Neural crest cell (in vitro differentiated cells): ENCODE measurements at regions not wholly inside any gene's neighbourhood (a gene's known extent, or its start where the extent isn't known, plus 50 kb on each side); places are given as distances from the start of the nearest gene placed in this dataset.
"Not testable (repeated sequence)": the region's sequence is repeated elsewhere in the genome, so short reads cannot be mapped to it uniquely, and the experiment has no call there.

Experiments used
- DNase-seq: peaks from one replicate; pipeline ENCODE4 v3.0.0; 2021; ENCODE audit warnings: low read depth, mixed read lengths, low spot score
- H3K27ac Mint-ChIP-seq: one replicate; pipeline ENCODE4 v1.8.0; 2021; ENCODE audit warnings: mild to moderate bottlenecking, mixed read lengths; ENCODE audit not compliant: unreplicated experiment
- H3K27me3 Mint-ChIP-seq: 2 replicates; pipeline ENCODE4 v1.8.0; 2021; ENCODE audit warnings: low read depth, mild to moderate bottlenecking, mixed read lengths
- H3K36me3 Mint-ChIP-seq: 2 replicates; pipeline ENCODE4 v1.8.0; 2021; ENCODE audit warnings: low read depth, mild to moderate bottlenecking, mixed read lengths
- H3K4me1 Mint-ChIP-seq: 2 replicates; pipeline ENCODE4 v1.8.0; 2021; ENCODE audit warnings: mixed read lengths
- H3K4me3 Mint-ChIP-seq: one replicate; pipeline ENCODE4 v1.8.0; 2021; ENCODE audit warnings: mild to moderate bottlenecking, mixed read lengths
- H3K9me3 Mint-ChIP-seq: 2 replicates; pipeline ENCODE4 v1.8.0; 2021; ENCODE audit warnings: mixed read lengths
- CTCF ChIP-seq: fragments of 200-600 bp; sonication (generic); conservative IDR thresholded peaks from 2 replicates; pipeline ENCODE4 v1.5.0; 2021; ENCODE audit warnings: antibody characterized with exemption, mild to moderate bottlenecking

- Mint-ChIP-seq H3K36me3 (no peaks in the 10 kb centered on the region), H3K9me3 (peaks cover 5% of the 10 kb centered on the region), H3K27ac (no peak overlapping the region), H3K4me1 (peaks cover 26% of the 10 kb centered on the region), H3K27me3 (no peaks in the 10 kb centered on the region), H3K4me3 (no peak overlapping the region)
- no peak for TF ChIP-seq CTCF
- DNase-seq: no peak
Measured at GRCh38 chr16:59634004-59634579, 900.0 kb upstream of the GOT2 start.

- Mint-ChIP-seq H3K4me3 (no peak overlapping the region), H3K27me3 (no peaks in the 10 kb centered on the region), H3K4me1 (peaks cover 26% of the 10 kb centered on the region), H3K27ac (no peak overlapping the region), H3K36me3 (no peaks in the 10 kb centered on the region), H3K9me3 (peaks cover 9% of the 10 kb centered on the region)
- no peak for TF ChIP-seq CTCF
- no peak for DNase-seq
Measured at GRCh38 chr16:59632276-59632855, 898.2 kb upstream of the GOT2 start.

GRCh38 chr16:59624381-59624780, 890.3 kb upstream of the GOT2 start:
- not testable (repeated sequence) for H3K9me3 Mint-ChIP-seq, H3K4me3 Mint-ChIP-seq, H3K27me3 Mint-ChIP-seq, H3K36me3 Mint-ChIP-seq, DNase-seq, H3K27ac Mint-ChIP-seq, H3K4me1 Mint-ChIP-seq

GRCh38 chr16:59614466-59615240, 880.5 kb upstream of the GOT2 start:
- H3K27me3 Mint-ChIP-seq: no peaks in the 10 kb centered on the region
- H3K36me3 Mint-ChIP-seq: no peaks in the 10 kb centered on the region
- DNase-seq: no peak
- peak overlapping the region; percentile 95 for H3K27ac Mint-ChIP-seq
- peaks cover 38% of the 10 kb centered on the region for H3K4me1 Mint-ChIP-seq
- no peaks in the 10 kb centered on the region for H3K9me3 Mint-ChIP-seq
- TF ChIP-seq CTCF: no peak
- no peak overlapping the region for H3K4me3 Mint-ChIP-seq

- H3K36me3 Mint-ChIP-seq, H3K9me3 Mint-ChIP-seq, H3K4me3 Mint-ChIP-seq, DNase-seq, H3K27me3 Mint-ChIP-seq, H3K27ac Mint-ChIP-seq: not testable (repeated sequence)
- H3K4me1 Mint-ChIP-seq: peaks cover 41% of the 10 kb centered on the region
Measured at GRCh38 chr16:59612910-59613620, 878.9 kb upstream of the GOT2 start.

- H3K4me1 Mint-ChIP-seq: peaks cover 41% of the 10 kb centered on the region
- no peaks in the 10 kb centered on the region for H3K36me3 Mint-ChIP-seq
- DNase-seq: no peak
- no peaks in the 10 kb centered on the region for H3K9me3 Mint-ChIP-seq
- H3K27ac Mint-ChIP-seq: no peak overlapping the region
- H3K27me3 Mint-ChIP-seq: no peaks in the 10 kb centered on the region
- no peak for TF ChIP-seq CTCF
- H3K4me3 Mint-ChIP-seq: no peak overlapping the region
Measured at GRCh38 chr16:59612094-59612493, 878.0 kb upstream of the GOT2 start.
